K562 (cell line): ENCODE measurements at regions not wholly inside any gene's neighbourhood (a gene's known extent, or its start where the extent isn't known, plus 50 kb on each side); places are given as distances from the start of the nearest gene placed in this dataset.

Experiments
- CHD2 ChIP-seq: IDR thresholded peaks from 2 replicates; pipeline ENCODE4 v1.6.1; 2011; ENCODE audit warnings: low read depth, low read length
- DDX20 ChIP-seq: fragments of 450-650 bp; IDR thresholded peaks from 2 replicates; pipeline ENCODE4 v1.6.1; 2016; ENCODE audit warnings: missing genetic modification characterization, low read depth, mild to moderate bottlenecking, missing compliant biosample characterization, moderate library complexity
- EP300 ChIP-seq: IDR thresholded peaks from 2 replicates; pipeline ENCODE4 v1.6.1; 2012; ENCODE audit warnings: low read length, improper control_type of control experiment
- FOXJ3 ChIP-seq: sonication (generic); formaldehyde crosslinking; IDR thresholded peaks from 2 replicates; pipeline ENCODE4 v1.4.0; 2020; ENCODE audit warnings: mild to moderate bottlenecking, missing genetic modification reagents
- HNRNPL ChIP-seq: fragments of 200-400 bp; formaldehyde crosslinking; IDR thresholded peaks from 2 replicates; pipeline ENCODE4 v1.6.1; 2017; ENCODE audit warnings: low read depth, mild to moderate bottlenecking, low read length
- KLF13 ChIP-seq: fragments of 450-650 bp; IDR thresholded peaks from 2 replicates; pipeline ENCODE4 v1.6.1; 2016; ENCODE audit warnings: missing genetic modification characterization, low read depth, mild to moderate bottlenecking, missing compliant biosample characterization, moderate library complexity, borderline replicate concordance
- MGA ChIP-seq: fragments of 450-650 bp; IDR thresholded peaks from 2 replicates; pipeline ENCODE4 v1.6.1; 2016; ENCODE audit warnings: mild to moderate bottlenecking, moderate library complexity
- PKNOX1 ChIP-seq: fragments of 450-650 bp; IDR thresholded peaks from 2 replicates; pipeline ENCODE4 v1.6.1; 2016
- RFX1 ChIP-seq: fragments of 450-650 bp; IDR thresholded peaks from 2 replicates; pipeline ENCODE4 v1.6.1; 2016; ENCODE audit warnings: mild to moderate bottlenecking, moderate library complexity
- SIX5 ChIP-seq, 2 experiments: IDR thresholded peaks; 2 replicates each; pipeline ENCODE4 v1.6.1; 2011; ENCODE audit warnings: low read length in 2 of 2, borderline replicate concordance in 1 of 2, low read depth in 1 of 2, mild to moderate bottlenecking in 1 of 2, moderate library complexity in 1 of 2; ENCODE audit not compliant: insufficient read depth in 1 of 2
- XRCC4 ChIP-seq: IDR thresholded peaks from one replicate; pipeline ENCODE4 v1.6.1; 2011; ENCODE audit not compliant: insufficient read depth, insufficient read length; ENCODE audit errors: extremely low read depth
- ZNF280A ChIP-seq: fragments of 450-650 bp; IDR thresholded peaks from 2 replicates; pipeline ENCODE4 v1.6.1; 2018; ENCODE audit warnings: mild to moderate bottlenecking, low read depth; ENCODE audit not compliant: partially characterized antibody
- ZNF384 ChIP-seq: IDR thresholded peaks from 2 replicates; pipeline ENCODE4 v1.6.1; 2012; ENCODE audit warnings: low read depth, low read length, improper control_type of control experiment

- TF ChIP-seq MGA (no peak; the same call in 1 of the 2 replicates), DDX20 (tag) (peak; percentile 60; the same call in 1 of the 2 replicates), EP300 (peak; percentile 60; the same call in 1 of the 2 replicates), ZNF280A (no peak), ZNF384 (no peak), KLF13 (tag) (no peak), RFX1 (no peak), PKNOX1 (no peak), CHD2 (no peak), FOXJ3 (CRISPR knock-in tag) (no peak), SIX5 (IDR thresholded peaks at IDR 0.05; ENCODE audit: borderline replicate concordance in 1 of 2, insufficient read depth in 1 of 2, low read depth in 1 of 2, low read length in 2 of 2) (no peak), XRCC4 (no peak), HNRNPL (no peak)
These were observed 59.0 kb upstream of the KLF4 start (continued) for GRCh38 chr9:107548298-107549142.
